HUES48 (cell line): ENCODE measurements at regions not wholly inside any gene's neighbourhood (a gene's known extent, or its start where the extent isn't known, plus 50 kb on each side); places are given as distances from the start of the nearest gene placed in this dataset.

Experiments used
- H3K27ac ChIP-seq: one replicate; pipeline ENCODE4 v1.7.0; 2013; ENCODE audit warnings: low read depth, low read length, inconsistent platforms
- H3K27me3 ChIP-seq: 2 replicates; pipeline ENCODE4 v1.6.1; 2013; ENCODE audit warnings: mild to moderate bottlenecking, low read length; ENCODE audit not compliant: control insufficient read depth, insufficient read depth
- H3K36me3 ChIP-seq: 2 replicates; pipeline ENCODE4 v1.6.1; 2013; ENCODE audit warnings: low read length; ENCODE audit not compliant: control insufficient read depth, insufficient read depth
- H3K4me1 ChIP-seq: 2 replicates; pipeline ENCODE4 v1.6.1; 2013; ENCODE audit warnings: mild to moderate bottlenecking, low read length; ENCODE audit not compliant: control insufficient read depth, insufficient read depth
- H3K4me3 ChIP-seq: 2 replicates; pipeline ENCODE4 v1.5.1; 2013; ENCODE audit warnings: mild to moderate bottlenecking, low read depth, low read length
- H3K9ac ChIP-seq: 2 replicates; pipeline ENCODE4 v1.6.1; 2013; ENCODE audit warnings: mild to moderate bottlenecking, low read depth, low read length, moderate library complexity
- H3K9me3 ChIP-seq: 2 replicates; pipeline ENCODE4 v1.6.1; 2013; ENCODE audit warnings: low read length; ENCODE audit not compliant: control insufficient read depth, insufficient read depth

DNA sequence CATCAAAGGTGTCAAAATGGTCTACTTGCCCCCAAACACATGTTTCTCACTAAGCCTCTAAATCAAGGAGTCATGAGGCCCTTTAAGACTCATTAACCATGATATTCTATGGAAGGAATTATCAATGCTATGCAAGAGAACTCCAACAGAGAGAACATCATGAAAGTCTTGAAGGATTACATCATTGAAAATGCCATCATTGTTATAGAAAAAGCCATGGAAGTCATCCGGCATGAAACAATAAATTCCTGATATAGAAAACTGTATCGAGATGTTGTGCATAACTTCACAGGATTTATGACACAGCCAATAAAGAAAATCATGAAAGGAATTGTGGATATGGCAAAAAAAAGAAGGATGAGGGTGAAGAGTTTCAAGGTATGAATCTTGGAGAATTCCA is 1363.6 kb upstream of the CDH2 start:
- H3K9me3 ChIP-seq, result no peaks in the 10 kb centered on the region
- H3K27me3 ChIP-seq, result no peaks in the 10 kb centered on the region
- H3K27ac ChIP-seq, result no peak overlapping the region
- no peak overlapping the region for H3K9ac ChIP-seq
- H3K4me1 ChIP-seq, result no peaks in the 10 kb centered on the region
- H3K4me3 ChIP-seq, result no peak overlapping the region
- no peaks in the 10 kb centered on the region for H3K36me3 ChIP-seq

DNA sequence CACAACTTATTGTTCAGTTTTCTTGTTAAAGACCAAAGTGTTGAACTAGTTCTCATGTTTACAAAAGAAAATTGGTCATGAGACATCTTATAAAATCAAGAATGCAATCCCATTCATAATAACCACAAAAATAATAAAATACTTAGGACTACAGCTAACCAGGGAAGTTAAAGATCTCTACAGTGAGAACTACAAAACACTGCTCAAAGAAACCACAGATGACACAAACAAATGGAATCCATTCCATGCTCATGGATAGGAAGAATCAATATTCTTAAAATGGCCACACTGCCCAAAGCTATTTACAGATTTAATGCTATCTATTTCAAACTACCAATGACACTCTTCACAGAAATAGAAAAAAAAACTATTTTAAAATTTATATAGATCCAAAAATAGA is 1354.8 kb upstream of the CDH2 start:
- Histone ChIP-seq H3K27ac (no peak overlapping the region), H3K9ac (no peak overlapping the region), H3K36me3 (no peaks in the 10 kb centered on the region), H3K27me3 (no peaks in the 10 kb centered on the region), H3K4me3 (no peak overlapping the region), H3K9me3 (no peaks in the 10 kb centered on the region), H3K4me1 (no peaks in the 10 kb centered on the region)

- Histone ChIP-seq H3K9me3 (no peaks in the 10 kb centered on the region), H3K4me1 (no peaks in the 10 kb centered on the region), H3K27ac (no peak overlapping the region), H3K36me3 (no peaks in the 10 kb centered on the region), H3K9ac (no peak overlapping the region), H3K4me3 (no peak overlapping the region), H3K27me3 (no peaks in the 10 kb centered on the region)
Observed at GRCh38 chr18:29523371-29523770, 1346.4 kb upstream of the CDH2 start.

GRCh38 chr18:29512761-29513160 is 1335.8 kb upstream of the CDH2 start:
- H3K9me3 ChIP-seq, result no peaks in the 10 kb centered on the region
- H3K27me3 ChIP-seq, result no peaks in the 10 kb centered on the region
- no peak overlapping the region for H3K27ac ChIP-seq
- H3K9ac ChIP-seq, result no peak overlapping the region
- no peaks in the 10 kb centered on the region for H3K36me3 ChIP-seq
- H3K4me1 ChIP-seq, result no peaks in the 10 kb centered on the region
- H3K4me3 ChIP-seq, result no peak overlapping the region

- no peak overlapping the region for H3K9ac ChIP-seq
- no peaks in the 10 kb centered on the region for H3K27me3 ChIP-seq
- H3K4me1 ChIP-seq, result no peaks in the 10 kb centered on the region
- no peak overlapping the region for H3K4me3 ChIP-seq
- no peak overlapping the region for H3K27ac ChIP-seq
- H3K9me3 ChIP-seq, result no peaks in the 10 kb centered on the region
- no peaks in the 10 kb centered on the region for H3K36me3 ChIP-seq
Observed at GRCh38 chr18:29512203-29512602, 1335.3 kb upstream of the CDH2 start.

DNA sequence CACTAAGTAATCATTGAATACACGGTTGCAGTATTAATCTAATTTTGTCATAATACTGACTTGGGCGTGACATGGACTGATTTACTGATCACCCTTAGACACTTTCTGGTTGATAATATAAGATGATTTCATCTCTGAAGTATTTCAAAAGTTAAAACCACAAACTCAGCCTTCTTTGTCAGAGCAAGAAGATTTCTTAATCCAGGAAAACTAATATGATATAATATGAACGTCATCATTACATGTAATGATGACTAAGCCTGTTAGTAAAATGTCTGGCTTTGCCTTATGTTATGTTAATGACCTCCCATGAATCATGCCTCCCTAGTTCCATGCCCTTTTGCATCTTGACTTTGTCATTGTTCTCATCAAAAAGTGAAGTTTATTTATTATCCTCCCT is 1325.0 kb upstream of the CDH2 start:
- H3K9me3 ChIP-seq, result no peaks in the 10 kb centered on the region
- no peak overlapping the region for H3K4me3 ChIP-seq
- no peak overlapping the region for H3K27ac ChIP-seq
- H3K36me3 ChIP-seq, result no peaks in the 10 kb centered on the region
- no peaks in the 10 kb centered on the region for H3K27me3 ChIP-seq
- no peak overlapping the region for H3K9ac ChIP-seq
- no peaks in the 10 kb centered on the region; the same call in 1 of the 2 replicates for H3K4me1 ChIP-seq

- Histone ChIP-seq H3K36me3 (no peaks in the 10 kb centered on the region), H3K4me1 (no peaks in the 10 kb centered on the region; the same call in 1 of the 2 replicates), H3K27ac (no peak overlapping the region), H3K27me3 (no peaks in the 10 kb centered on the region), H3K9me3 (no peaks in the 10 kb centered on the region), H3K9ac (no peak overlapping the region), H3K4me3 (no peak overlapping the region)
Observed at GRCh38 chr18:29496152-29496680, 1319.3 kb upstream of the CDH2 start.

DNA sequence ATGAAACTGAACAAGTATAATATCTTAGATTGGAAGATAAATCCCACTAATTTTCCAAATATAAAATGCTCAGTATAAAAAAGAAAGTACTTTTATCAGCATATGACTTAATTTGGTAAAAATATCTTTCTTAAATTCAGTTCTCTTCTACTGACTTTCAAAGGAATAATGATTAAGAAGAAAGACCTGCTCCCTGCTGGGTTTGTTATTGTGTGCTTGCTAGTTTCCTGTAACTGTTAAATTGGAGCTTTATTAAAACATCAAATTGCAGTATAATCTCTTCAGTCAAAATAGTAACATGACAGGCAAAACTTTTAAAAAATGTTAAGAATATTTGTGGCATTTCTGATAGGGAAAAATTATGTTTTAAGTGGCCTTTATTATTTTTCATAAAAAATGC is 1317.4 kb upstream of the CDH2 start:
- Histone ChIP-seq H3K4me1 (no peaks in the 10 kb centered on the region), H3K4me3 (no peak overlapping the region), H3K27ac (no peak overlapping the region), H3K27me3 (no peaks in the 10 kb centered on the region), H3K9ac (no peak overlapping the region), H3K36me3 (no peaks in the 10 kb centered on the region), H3K9me3 (no peaks in the 10 kb centered on the region)

GRCh38 chr18:29491907-29492306 is 1315.0 kb upstream of the CDH2 start:
- H3K27me3 ChIP-seq, result no peaks in the 10 kb centered on the region
- no peaks in the 10 kb centered on the region for H3K36me3 ChIP-seq
- no peaks in the 10 kb centered on the region for H3K9me3 ChIP-seq
- no peak overlapping the region for H3K9ac ChIP-seq
- no peak overlapping the region for H3K4me3 ChIP-seq
- no peaks in the 10 kb centered on the region for H3K4me1 ChIP-seq
- no peak overlapping the region for H3K27ac ChIP-seq

DNA sequence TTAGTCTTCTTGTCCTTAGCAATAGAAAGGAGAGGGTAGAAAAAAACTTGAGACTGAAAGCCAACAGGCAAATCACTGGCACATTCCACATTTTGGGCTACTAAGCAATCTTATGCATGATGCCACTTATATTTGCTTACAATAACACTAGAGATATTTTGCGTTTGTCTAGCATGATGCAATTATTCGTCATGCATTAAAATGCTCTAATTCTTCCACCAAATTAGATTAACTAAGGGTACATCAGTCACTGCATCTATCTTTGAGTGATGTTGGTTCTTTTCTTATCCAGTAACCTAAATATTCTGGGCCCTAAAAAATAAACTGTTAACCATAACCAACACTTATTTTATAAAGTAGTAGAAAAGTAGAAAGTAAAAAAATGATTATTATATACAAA is 1311.7 kb upstream of the CDH2 start:
- Histone ChIP-seq H3K4me1 (no peaks in the 10 kb centered on the region), H3K4me3 (no peak overlapping the region), H3K9ac (no peak overlapping the region), H3K27ac (no peak overlapping the region), H3K9me3 (no peaks in the 10 kb centered on the region), H3K27me3 (no peaks in the 10 kb centered on the region), H3K36me3 (no peaks in the 10 kb centered on the region)

GRCh38 chr18:29465526-29465925 is 1288.6 kb upstream of the CDH2 start:
- no peaks in the 10 kb centered on the region for H3K36me3 ChIP-seq
- H3K27ac ChIP-seq, result no peak overlapping the region
- H3K9ac ChIP-seq, result no peak overlapping the region
- H3K4me1 ChIP-seq, result no peaks in the 10 kb centered on the region
- H3K9me3 ChIP-seq, result no peaks in the 10 kb centered on the region
- no peak overlapping the region for H3K4me3 ChIP-seq
- H3K27me3 ChIP-seq, result no peaks in the 10 kb centered on the region

DNA sequence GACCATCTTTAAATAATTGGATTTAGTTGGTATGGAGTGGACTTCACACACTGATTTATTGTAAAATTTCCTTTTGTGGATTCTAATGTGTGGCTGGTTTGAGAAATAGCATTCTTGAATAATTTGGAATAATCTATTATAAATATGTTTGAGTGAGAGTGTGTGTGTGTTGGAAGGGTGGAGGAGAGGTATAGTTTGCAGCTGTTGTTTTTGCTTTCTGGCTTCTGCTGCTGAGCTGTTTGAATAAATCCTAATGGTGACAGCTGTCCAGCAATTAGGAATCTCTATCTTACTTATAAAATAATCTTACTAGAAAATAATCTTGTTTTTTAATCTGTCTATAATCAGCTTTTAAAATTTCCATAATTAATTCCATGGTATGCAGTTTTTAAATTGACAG is 1283.0 kb upstream of the CDH2 start:
- Histone ChIP-seq H3K4me3 (no peak overlapping the region), H3K9me3 (no peaks in the 10 kb centered on the region), H3K36me3 (no peaks in the 10 kb centered on the region), H3K27ac (no peak overlapping the region), H3K9ac (no peak overlapping the region), H3K27me3 (no peaks in the 10 kb centered on the region), H3K4me1 (no peaks in the 10 kb centered on the region)
